WTC11 (cell line): ENCODE measurements at regions not wholly inside any gene's neighbourhood (a gene's known extent, or its start where the extent isn't known, plus 50 kb on each side); places are given as distances from the start of the nearest gene placed in this dataset.

Experiments used
- ATAC-seq: fragments of 200-7000 bp; cut with Tn5 transposase; 2 replicates; pipeline ENCODE4 v1.10.0; 2021; ENCODE audit warnings: mild to moderate bottlenecking, moderate library complexity
- CTCF ChIA-PET: fragments of 300-600 bp; sonication (Branson Sonifier 250); formaldehyde crosslinking; loops from one replicate; lab custom pipeline; 2021; ENCODE audit warnings: antibody characterized with exemption; lab: Charles Lee
- POLR2A ChIA-PET: fragments of 350-600 bp; sonication (Branson Sonifier 250); formaldehyde crosslinking; loops from one replicate; lab custom pipeline; 2021; ENCODE audit warnings: antibody characterized with exemption; lab: Charles Lee
- DNase-seq: peaks from one replicate; pipeline ENCODE4 v3.0.0; 2021; ENCODE audit warnings: low spot score
- H3K27ac Mint-ChIP-seq: 2 replicates; pipeline ENCODE4 v1.8.0; 2021; ENCODE audit warnings: mixed read lengths
- H3K27me3 Mint-ChIP-seq: 2 replicates; pipeline ENCODE4 v1.8.0; 2021; ENCODE audit warnings: low read depth, mild to moderate bottlenecking, moderate library complexity, mixed read lengths
- H3K36me3 Mint-ChIP-seq: 2 replicates; pipeline ENCODE4 v1.8.0; 2021; ENCODE audit warnings: mixed read lengths
- H3K4me1 Mint-ChIP-seq: 2 replicates; pipeline ENCODE4 v1.8.0; 2022; ENCODE audit warnings: mixed read lengths
- H3K4me3 Mint-ChIP-seq: 2 replicates; pipeline ENCODE4 v1.8.0; 2021; ENCODE audit warnings: mild to moderate bottlenecking, moderate library complexity, mixed read lengths
- H3K9me3 Mint-ChIP-seq: 2 replicates; pipeline ENCODE4 v1.8.0; 2021; ENCODE audit warnings: mixed read lengths
- E2F4 ChIP-seq: sonication (generic); formaldehyde crosslinking; IDR thresholded peaks from 2 replicates; pipeline ENCODE4 v1.8.1; 2022; ENCODE audit warnings: low read depth, mild to moderate bottlenecking, moderate library complexity, missing genetic modification reagents, borderline replicate concordance
- E2F5 ChIP-seq: sonication (generic); formaldehyde crosslinking; IDR thresholded peaks from 2 replicates; pipeline ENCODE4 v1.8.1; 2022; ENCODE audit warnings: mild to moderate bottlenecking, moderate library complexity, missing genetic modification reagents
- EMX1 ChIP-seq: fragments of 250-450 bp; sonication (Bioruptor Pico); IDR thresholded peaks from 2 replicates; pipeline ENCODE4 v1.8.0; 2021; ENCODE audit warnings: mild to moderate bottlenecking
- ERG ChIP-seq: fragments of 250-450 bp; sonication (Bioruptor Pico); IDR thresholded peaks from 2 replicates; pipeline ENCODE4 v1.8.0; 2021; ENCODE audit warnings: mild to moderate bottlenecking
- FOXP1 ChIP-seq: sonication (generic); formaldehyde crosslinking; IDR thresholded peaks from 2 replicates; pipeline ENCODE4 v1.8.0; 2022; ENCODE audit warnings: missing genetic modification reagents, mild to moderate bottlenecking, moderate library complexity, borderline replicate concordance
- GRHL2 ChIP-seq: fragments of 250-450 bp; sonication (Bioruptor Pico); IDR thresholded peaks from 2 replicates; pipeline ENCODE4 v1.8.0; 2022; ENCODE audit warnings: mild to moderate bottlenecking, moderate library complexity; ENCODE audit not compliant: insufficient replicate concordance, severe bottlenecking
- HMGA2 ChIP-seq: fragments of 250-450 bp; sonication (Bioruptor Pico); IDR thresholded peaks from 2 replicates; pipeline ENCODE4 v1.4.0; 2021; ENCODE audit warnings: mild to moderate bottlenecking, moderate library complexity
- JAZF1 ChIP-seq: fragments of 250-450 bp; sonication (Bioruptor Pico); IDR thresholded peaks from 2 replicates; pipeline ENCODE4 v1.9.0; 2021; ENCODE audit warnings: moderate library complexity, mild to moderate bottlenecking, inconsistent platforms
- KAT7 ChIP-seq: sonication (generic); formaldehyde crosslinking; IDR thresholded peaks from 2 replicates; pipeline ENCODE4 v1.8.1; 2023; ENCODE audit warnings: missing genetic modification reagents, mild to moderate bottlenecking, borderline replicate concordance
- MYBL2 ChIP-seq: sonication (generic); formaldehyde crosslinking; IDR thresholded peaks from 2 replicates; pipeline ENCODE4 v1.8.1; 2023; ENCODE audit warnings: mild to moderate bottlenecking, moderate library complexity, missing genetic modification reagents
- NR2C2 ChIP-seq: sonication (generic); formaldehyde crosslinking; IDR thresholded peaks from 2 replicates; pipeline ENCODE4 v1.8.0; 2022; ENCODE audit warnings: mild to moderate bottlenecking, missing genetic modification reagents
- PRRX2 ChIP-seq: fragments of 250-450 bp; sonication (Bioruptor Pico); IDR thresholded peaks from 2 replicates; pipeline ENCODE4 v1.8.0; 2021; ENCODE audit warnings: mild to moderate bottlenecking
- TCF7 ChIP-seq: sonication (generic); formaldehyde crosslinking; IDR thresholded peaks from 2 replicates; pipeline ENCODE4 v1.8.0; 2022; ENCODE audit warnings: mild to moderate bottlenecking, low read depth, missing genetic modification reagents, moderate library complexity
- TEAD1 ChIP-seq: sonication (generic); formaldehyde crosslinking; IDR thresholded peaks from 2 replicates; pipeline ENCODE4 v1.8.0; 2022; ENCODE audit warnings: mild to moderate bottlenecking, missing genetic modification reagents
- ZBTB21 ChIP-seq: sonication (generic); formaldehyde crosslinking; IDR thresholded peaks from 2 replicates; pipeline ENCODE4 v1.8.1; 2023; ENCODE audit warnings: mild to moderate bottlenecking, missing genetic modification reagents, borderline replicate concordance
- ZNF416 ChIP-seq: fragments of 250-450 bp; sonication (Bioruptor Pico); IDR thresholded peaks from 2 replicates; pipeline ENCODE4 v1.9.0; 2021; ENCODE audit warnings: mild to moderate bottlenecking, inconsistent platforms
- ZNF532 ChIP-seq: fragments of 250-450 bp; sonication (Bioruptor Pico); IDR thresholded peaks from 2 replicates; pipeline ENCODE4 v1.9.0; 2021; ENCODE audit warnings: mild to moderate bottlenecking, borderline replicate concordance
- ZSCAN18 ChIP-seq: fragments of 250-450 bp; sonication (Bioruptor Pico); IDR thresholded peaks from 2 replicates; pipeline ENCODE4 v2.1.2; 2022; ENCODE audit warnings: mild to moderate bottlenecking, moderate library complexity

- ATAC-seq (no peak), DNase-seq (no peak)
- H3K27ac Mint-ChIP-seq, result no peak overlapping the region
- H3K36me3 Mint-ChIP-seq, result no peaks in the 10 kb centered on the region
- no peak for TF ChIP-seq FOXP1 (CRISPR knock-in tag)
- TF ChIP-seq NR2C2 (CRISPR knock-in tag), result no peak
- TF ChIP-seq GRHL2 (CRISPR knock-in tag), result no peak
- TF ChIP-seq EMX1 (CRISPR knock-in tag), result no peak
- no peak for TF ChIP-seq MYBL2
- no peak for TF ChIP-seq E2F4 (CRISPR knock-in tag)
- no peak for TF ChIP-seq PRRX2 (CRISPR knock-in tag)
- no peak for TF ChIP-seq ZNF532 (CRISPR knock-in tag)
- TF ChIP-seq JAZF1 (CRISPR knock-in tag), result no peak
- no peak for TF ChIP-seq TEAD1 (CRISPR knock-in tag)
- TF ChIP-seq ERG, result no peak
- TF ChIP-seq ZSCAN18 (CRISPR knock-in tag), result no peak
- TF ChIP-seq HMGA2 (CRISPR knock-in tag), result no peak
- no peak for TF ChIP-seq ZNF416
- TF ChIP-seq KAT7 (CRISPR knock-in tag), result no peak
- no peak for TF ChIP-seq ZBTB21 (CRISPR knock-in tag)
- TF ChIP-seq E2F5 (CRISPR knock-in tag), result no peak
- TF ChIP-seq TCF7 (CRISPR knock-in tag), result no peak
- CTCF ChIA-PET, result no interaction called here
- no peak overlapping the region for H3K4me3 Mint-ChIP-seq
- H3K9me3 Mint-ChIP-seq, result no peaks in the 10 kb centered on the region
- POLR2A ChIA-PET, result no interaction called here
- H3K4me1 Mint-ChIP-seq, result peaks cover 11% of the 10 kb centered on the region
- no peaks in the 10 kb centered on the region for H3K27me3 Mint-ChIP-seq
Measured at GRCh38 chr15:70347321-70348225, 249.9 kb upstream of the TLE3 start.
